ENCODE measurements at regions not wholly inside any gene's neighbourhood (a gene's known extent, or its start where the extent isn't known, plus 50 kb on each side); places are given as distances from the start of the nearest gene placed in this dataset.

- TF ChIP-seq CTCF (IDR thresholded peaks at IDR 0.05) (no peak), POLR2A (IDR thresholded peaks at IDR 0.05) (no peak), POLR2AphosphoS5 (IDR thresholded peaks at IDR 0.05) (no peak)
Measured at GRCh38 chr3:111392894-111393398, 149.1 kb upstream of the CD96 start.
